ENCODE measurements at regions not wholly inside any gene's neighbourhood (a gene's known extent, or its start where the extent isn't known, plus 50 kb on each side); places are given as distances from the start of the nearest gene placed in this dataset.

GRCh38 chr10:109203646-109204353 is 719.5 kb downstream of the XPNPEP1 start:
- Histone ChIP-seq H3K23ac (ENCODE audit: insufficient read length) (no peak overlapping the region), H4K8ac (ENCODE audit: extremely low read depth, insufficient read depth, low read length) (no peak overlapping the region), H4K5ac (ENCODE audit: insufficient read length, low read depth, low read length) (no peak overlapping the region), H2BK120ac (replicated peaks; ENCODE audit: low read depth, low read length) (no peak overlapping the region), H3K27me3 (replicated peaks in 1 of 4; ENCODE audit: control insufficient read depth in 3 of 4, extremely low read depth in 1 of 4, insufficient read depth in 3 of 4, low read length in 3 of 4) (no peaks in the 10 kb centered on the region), H3K9me3 (ENCODE audit: insufficient read depth in 2 of 2, low read depth in 1 of 2, low read length in 1 of 2) (no peaks in the 10 kb centered on the region), H3K4me3 (ENCODE audit: extremely low read depth in 1 of 4, insufficient read depth in 2 of 4, low read depth in 3 of 4, low read length in 4 of 4) (no peak overlapping the region), H3K14ac (ENCODE audit: insufficient read length) (no peak overlapping the region), H2AK5ac (ENCODE audit: low read depth, low read length) (no peak overlapping the region), H3K9ac (replicated peaks in 1 of 4; ENCODE audit: extremely low read depth in 1 of 4, low read depth in 3 of 4, low read length in 3 of 4) (no peak overlapping the region), H4K91ac (replicated peaks; ENCODE audit: insufficient read length, low read length) (no peak overlapping the region), H3K4me2 (ENCODE audit: insufficient read depth in 1 of 2, low read depth in 2 of 2, low read length in 2 of 2) (no peak overlapping the region), H3K18ac (ENCODE audit: extremely low read depth, low read length) (no peak overlapping the region), H4K20me1 (replicated peaks in 1 of 2; ENCODE audit: control insufficient read depth in 1 of 2, insufficient read depth in 2 of 2, low read length in 2 of 2) (no peaks in the 10 kb centered on the region), H3K56ac (replicated peaks; ENCODE audit: insufficient read length, low read depth, low read length) (no peak overlapping the region), H2BK15ac (ENCODE audit: low read length) (no peak overlapping the region), H3K23me2 (ENCODE audit: low read depth, low read length) (no peaks in the 10 kb centered on the region), H3K36me3 (ENCODE audit: control insufficient read depth in 2 of 4, insufficient read depth in 4 of 4, low read length in 3 of 4) (no peaks in the 10 kb centered on the region), H3K27ac (ENCODE audit: low read depth, low read length) (no peak overlapping the region), H3K4ac (replicated peaks; ENCODE audit: insufficient read length, low read depth, low read length) (no peak overlapping the region), H2BK20ac (ENCODE audit: low read length) (no peak overlapping the region), H3K79me2 (ENCODE audit: control insufficient read depth in 1 of 2, insufficient read depth in 2 of 2, low read length in 2 of 2) (no peaks in the 10 kb centered on the region), H3K4me1 (replicated peaks in 1 of 4; ENCODE audit: control insufficient read depth in 3 of 4, insufficient read depth in 4 of 4, low read length in 3 of 4) (no peaks in the 10 kb centered on the region), H2BK5ac (ENCODE audit: low read depth, low read length) (no peak overlapping the region), H2AFZ (ENCODE audit: low read length) (no peak overlapping the region), H3K79me1 (ENCODE audit: low read depth, low read length) (no peaks in the 10 kb centered on the region), H2BK12ac (ENCODE audit: low read depth, low read length) (no peak overlapping the region)
- DNase-seq (ENCODE audit: low read depth in 1 of 2, low spot score in 2 of 2) (no peak), FAIRE-seq (no peak)
- WGBS, 2 experiments (ENCODE audit: extremely low coverage in 1 of 2, insufficient coverage in 1 of 2, insufficient read length in 1 of 2, insufficient replicate concordance in 2 of 2, low coverage in 1 of 2, low lambda C conversion rate in 2 of 2, missing lambda C conversion rate in 1 of 2) = 89% methylated on average over 3 of the region's 3 CpGs; no CpG with 5 or more reads in 1 of the 2 experiments
- ChIA-PET CTCF (ENCODE audit: partially characterized antibody) (interaction anchor here (1.2 to 1.3 kb wide), 2 partner anchors 18 to 19 kb away, joined by 3 read pairs; no protein-coding TSS in a partner anchor), POLR2A (ENCODE audit: partially characterized antibody) (no interaction called here)
- TF ChIP-seq TAF1 (IDR thresholded peaks at IDR 0.05; ENCODE audit: low read depth, low read length) (no peak), SIRT6 (IDR thresholded peaks at IDR 0.05; ENCODE audit: low read length) (no peak), TAF7 (optimal IDR thresholded peaks at IDR 0.05; ENCODE audit: borderline replicate concordance, low read depth, low read length) (no peak), EZH2 (IDR thresholded peaks at IDR 0.05; ENCODE audit: low read depth, low read length, severe bottlenecking) (no peak), CHD2 (IDR thresholded peaks at IDR 0.05; ENCODE audit: low read length) (no peak), TEAD4 (IDR thresholded peaks at IDR 0.05; ENCODE audit: low read depth, low read length) (no peak), NRF1 (IDR thresholded peaks at IDR 0.05; ENCODE audit: low read depth, low read length) (no peak), HDAC6 (IDR thresholded peaks at IDR 0.05; ENCODE audit: low read depth, low read length) (no peak), E2F6 (IDR thresholded peaks at IDR 0.05) (no peak)
